Caco-2 (cell line): ENCODE measurements at regions not wholly inside any gene's neighbourhood (a gene's known extent, or its start where the extent isn't known, plus 50 kb on each side); places are given as distances from the start of the nearest gene placed in this dataset.

Experiments
- BruUV-seq: library from RNA; stranded (reverse); fragments of 400-500 nt; replicated peaks from 2 replicates; lab custom pipeline; 2021; lab: Mats Ljungman, UMichigan
- CTCF ChIA-PET: fragments of 300-600 bp; sonication (Branson Sonifier 250); formaldehyde crosslinking; loops from one replicate; lab custom pipeline; 2022; ENCODE audit warnings: antibody characterized with exemption; lab: Charles Lee
- POLR2A ChIA-PET: fragments of 300-600 bp; sonication (Branson Sonifier 250); formaldehyde crosslinking; loops from one replicate; lab custom pipeline; 2022; ENCODE audit warnings: antibody characterized with exemption; lab: Charles Lee
- DNase-seq, 2 experiments: peaks; one replicate each; pipeline versions ENCODE4 v3.0.0 to v3.0.0-alpha.2; 2020 to 2022
- H3K27me3 ChIP-seq: replicated peaks from 2 replicates; pipeline ENCODE4 v1.6.0; 2011; ENCODE audit warnings: low read length; ENCODE audit not compliant: control insufficient read depth, insufficient read depth
- H3K36me3 ChIP-seq: 2 replicates; pipeline ENCODE4 v1.5.1; 2011; ENCODE audit warnings: low read length; ENCODE audit not compliant: control insufficient read depth, insufficient read depth
- H3K4me1 ChIP-seq: fragments of 250-450 bp; sonication (Bioruptor Pico); 2 replicates; pipeline ENCODE4 v1.5.1; 2020; ENCODE audit warnings: mild to moderate bottlenecking
- H3K4me3 ChIP-seq: 2 replicates; pipeline ENCODE4 v1.5.1; 2011; ENCODE audit warnings: low read depth, mild to moderate bottlenecking, control low read depth, low read length
- H3K9me3 ChIP-seq: fragments of 250-450 bp; sonication (Bioruptor Pico); 2 replicates; pipeline ENCODE4 v1.5.1; 2020; ENCODE audit warnings: mild to moderate bottlenecking, moderate library complexity
- H3K27ac Mint-ChIP-seq: one replicate; pipeline ENCODE4 v1.8.0; 2022; ENCODE audit warnings: mixed read lengths; ENCODE audit not compliant: unreplicated experiment
- H3K27me3 Mint-ChIP-seq: one replicate; pipeline ENCODE4 v1.8.0; 2022; ENCODE audit warnings: mixed read lengths; ENCODE audit not compliant: insufficient read depth, unreplicated experiment
- H3K36me3 Mint-ChIP-seq: one replicate; pipeline ENCODE4 v1.8.0; 2022; ENCODE audit warnings: mild to moderate bottlenecking, mixed read lengths; ENCODE audit not compliant: insufficient read depth, unreplicated experiment
- H3K4me1 Mint-ChIP-seq: one replicate; pipeline ENCODE4 v1.8.0; 2022; ENCODE audit warnings: low read depth, mixed read lengths; ENCODE audit not compliant: unreplicated experiment
- H3K4me3 Mint-ChIP-seq: one replicate; pipeline ENCODE4 v1.8.0; 2022; ENCODE audit warnings: mild to moderate bottlenecking, moderate library complexity, mixed read lengths; ENCODE audit not compliant: unreplicated experiment
- H3K9me3 Mint-ChIP-seq: one replicate; pipeline ENCODE4 v1.8.0; 2022; ENCODE audit warnings: mixed read lengths; ENCODE audit not compliant: unreplicated experiment
- intact Hi-C: fragments of 100-400 bp; cut with micrococcal nuclease; formaldehyde crosslinking; loops from one replicate; pipeline ENCODE4 v1.10.0; 2022; ENCODE audit not compliant: unreplicated experiment
- TF ChIP-seq, protein P1 (sequence below), 2 experiments: fragments of 200-600 bp in 1 of 2; IDR thresholded peaks; 1 replicate in 1 of 2; 2 replicates in 1 of 2; pipeline versions ENCODE4 v1.5.1 to v1.8.0; 2011 to 2022; ENCODE audit warnings: antibody characterized with exemption in 1 of 2, control low read depth in 1 of 2, inconsistent platforms in 1 of 2, low read depth in 1 of 2, low read length in 1 of 2, mild to moderate bottlenecking in 1 of 2, moderate library complexity in 1 of 2; ENCODE audit not compliant: insufficient read depth in 1 of 2, severe bottlenecking in 1 of 2, unreplicated experiment in 1 of 2

DNA sequence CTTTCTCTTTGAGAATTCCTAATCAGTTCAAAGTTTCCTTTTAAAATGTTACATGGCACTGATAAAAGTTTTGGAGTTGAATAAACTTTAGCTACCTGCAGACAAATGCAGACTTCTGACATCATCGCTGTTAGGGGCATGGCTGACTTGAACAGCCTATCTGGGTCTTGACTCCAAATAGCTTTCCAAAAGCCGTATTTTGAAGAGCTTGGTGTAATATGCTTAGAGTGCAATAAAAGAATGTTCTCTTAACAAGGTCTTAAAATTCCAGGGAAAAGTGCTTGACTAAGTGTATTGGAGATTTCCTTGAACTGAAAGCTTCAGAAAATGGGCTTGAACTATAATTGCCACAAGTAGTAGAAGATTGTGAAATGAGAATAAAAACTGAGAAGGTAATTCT lies 342.9 kb upstream of the DCC start:
- no peak overlapping the region for H3K4me3 ChIP-seq
- no peaks in the 10 kb centered on the region for H3K4me1 ChIP-seq
- Mint-ChIP-seq H3K36me3 (no peaks in the 10 kb centered on the region), H3K27me3 (no peaks in the 10 kb centered on the region), H3K9me3 (no peaks in the 10 kb centered on the region), H3K4me3 (no peak overlapping the region), H3K27ac (no peak overlapping the region), H3K4me1 (no peaks in the 10 kb centered on the region)
- ChIA-PET POLR2A (no interaction called here), CTCF (no interaction called here)
- BruUV-seq = no TSS peak
- intact Hi-C loops = no loop called here
- TF ChIP-seq, protein P1, sequence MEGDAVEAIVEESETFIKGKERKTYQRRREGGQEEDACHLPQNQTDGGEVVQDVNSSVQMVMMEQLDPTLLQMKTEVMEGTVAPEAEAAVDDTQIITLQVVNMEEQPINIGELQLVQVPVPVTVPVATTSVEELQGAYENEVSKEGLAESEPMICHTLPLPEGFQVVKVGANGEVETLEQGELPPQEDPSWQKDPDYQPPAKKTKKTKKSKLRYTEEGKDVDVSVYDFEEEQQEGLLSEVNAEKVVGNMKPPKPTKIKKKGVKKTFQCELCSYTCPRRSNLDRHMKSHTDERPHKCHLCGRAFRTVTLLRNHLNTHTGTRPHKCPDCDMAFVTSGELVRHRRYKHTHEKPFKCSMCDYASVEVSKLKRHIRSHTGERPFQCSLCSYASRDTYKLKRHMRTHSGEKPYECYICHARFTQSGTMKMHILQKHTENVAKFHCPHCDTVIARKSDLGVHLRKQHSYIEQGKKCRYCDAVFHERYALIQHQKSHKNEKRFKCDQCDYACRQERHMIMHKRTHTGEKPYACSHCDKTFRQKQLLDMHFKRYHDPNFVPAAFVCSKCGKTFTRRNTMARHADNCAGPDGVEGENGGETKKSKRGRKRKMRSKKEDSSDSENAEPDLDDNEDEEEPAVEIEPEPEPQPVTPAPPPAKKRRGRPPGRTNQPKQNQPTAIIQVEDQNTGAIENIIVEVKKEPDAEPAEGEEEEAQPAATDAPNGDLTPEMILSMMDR (IDR thresholded peaks at IDR 0.05; ENCODE audit: insufficient read depth in 1 of 2, low read depth in 1 of 2, low read length in 1 of 2, severe bottlenecking in 1 of 2, unreplicated experiment in 1 of 2) = no peak
- H3K27me3 ChIP-seq = no peaks in the 10 kb centered on the region
- no peaks in the 10 kb centered on the region for H3K36me3 ChIP-seq
- no peak for DNase-seq
- no peaks in the 10 kb centered on the region for H3K9me3 ChIP-seq

DNA sequence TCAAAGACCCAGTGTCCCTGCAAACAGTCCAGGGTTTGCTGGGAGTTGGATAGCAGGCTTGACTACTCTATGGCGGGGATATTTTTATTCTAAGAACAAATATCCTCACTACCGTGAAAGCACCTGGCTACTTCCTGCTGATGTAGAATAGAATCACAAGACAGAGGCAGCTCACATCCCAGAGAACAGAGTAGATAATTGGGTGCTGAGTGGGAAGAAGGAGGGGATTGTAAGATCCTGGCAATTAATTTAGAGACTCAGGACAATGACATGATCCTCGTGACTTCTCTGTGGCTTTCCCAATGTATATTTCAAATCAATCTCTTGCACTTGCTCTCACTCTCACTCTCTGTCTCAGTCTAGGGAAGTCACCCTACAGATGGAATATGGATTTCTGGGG lies 341.9 kb upstream of the DCC start:
- Histone ChIP-seq H3K4me3 (no peak overlapping the region), H3K27me3 (no peaks in the 10 kb centered on the region), H3K36me3 (no peaks in the 10 kb centered on the region), H3K4me1 (no peaks in the 10 kb centered on the region), H3K9me3 (no peaks in the 10 kb centered on the region)
- Mint-ChIP-seq H3K36me3 (no peaks in the 10 kb centered on the region), H3K27ac (no peak overlapping the region), H3K27me3 (no peaks in the 10 kb centered on the region), H3K4me1 (no peaks in the 10 kb centered on the region), H3K4me3 (no peak overlapping the region), H3K9me3 (no peaks in the 10 kb centered on the region)
- TF ChIP-seq, protein P1 (IDR thresholded peaks at IDR 0.05; ENCODE audit: insufficient read depth in 1 of 2, low read depth in 1 of 2, low read length in 1 of 2, severe bottlenecking in 1 of 2, unreplicated experiment in 1 of 2) = no peak
- intact Hi-C loops = no loop called here
- no peak for DNase-seq
- ChIA-PET POLR2A (no interaction called here), CTCF (no interaction called here)
- BruUV-seq = no TSS peak

DNA sequence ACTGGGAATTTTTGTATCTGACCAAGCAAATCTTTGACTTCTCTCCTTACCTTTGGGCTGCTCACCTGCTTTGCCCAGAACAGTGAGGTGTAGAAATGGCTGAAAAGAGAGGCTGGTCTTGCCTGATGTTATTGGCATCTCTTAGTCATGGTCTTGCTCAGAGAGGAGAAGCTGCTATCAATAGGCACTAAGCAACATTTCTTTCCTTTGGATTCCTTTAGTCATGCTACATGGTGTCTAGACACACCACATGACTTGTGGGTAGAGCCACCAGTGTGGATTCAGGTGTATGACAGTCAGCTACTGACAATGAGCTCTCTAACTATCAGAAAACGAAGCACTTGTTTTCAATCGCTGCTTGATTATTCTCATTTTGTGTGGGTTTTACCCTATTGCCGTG lies 341.3 kb upstream of the DCC start:
- H3K4me3 Mint-ChIP-seq = no peak overlapping the region
- no peaks in the 10 kb centered on the region for H3K9me3 ChIP-seq
- no peaks in the 10 kb centered on the region for H3K4me1 ChIP-seq
- BruUV-seq = no TSS peak
- intact Hi-C loops = no loop called here
- TF ChIP-seq, protein P1 (IDR thresholded peaks at IDR 0.05; ENCODE audit: insufficient read depth in 1 of 2, low read depth in 1 of 2, low read length in 1 of 2, severe bottlenecking in 1 of 2, unreplicated experiment in 1 of 2) = no peak
- H3K36me3 ChIP-seq = no peaks in the 10 kb centered on the region
- POLR2A ChIA-PET = no interaction called here
- no peak overlapping the region for H3K27ac Mint-ChIP-seq
- no peaks in the 10 kb centered on the region for H3K9me3 Mint-ChIP-seq
- H3K4me1 Mint-ChIP-seq = no peaks in the 10 kb centered on the region
- CTCF ChIA-PET = no interaction called here
- H3K4me3 ChIP-seq = no peak overlapping the region
- no peaks in the 10 kb centered on the region for H3K36me3 Mint-ChIP-seq
- no peak for DNase-seq
- no peaks in the 10 kb centered on the region for H3K27me3 Mint-ChIP-seq
- no peaks in the 10 kb centered on the region for H3K27me3 ChIP-seq
